GM23338 (cell line): ENCODE measurements at regions not wholly inside any gene's neighbourhood (a gene's known extent, or its start where the extent isn't known, plus 50 kb on each side); places are given as distances from the start of the nearest gene placed in this dataset.

Experiments used
- ATAC-seq: fragments of 200-7000 bp; cut with Tn5 transposase; 3 replicates; pipeline ENCODE4 v1.9.1; 2020
- DNase-seq: peaks from one replicate; pipeline ENCODE4 v3.0.0-alpha.2; 2015; ENCODE audit warnings: low spot score
- H2AFZ ChIP-seq: fragments of 200-600 bp; sonication (generic); 2 replicates; pipeline ENCODE4 v1.8.0; 2016; ENCODE audit warnings: antibody characterized with exemption, mild to moderate bottlenecking, moderate library complexity
- H3F3A ChIP-seq: fragments of 200-600 bp; sonication (generic); replicated peaks from 2 replicates; pipeline ENCODE4 v1.8.0; 2017; ENCODE audit warnings: antibody characterized with exemption, mixed run types, low read depth
- H3K27ac ChIP-seq: fragments of 200-600 bp; sonication (generic); 2 replicates; pipeline ENCODE4 v1.6.1; 2016; ENCODE audit warnings: low read depth
- H3K27me3 ChIP-seq: fragments of 200-600 bp; sonication (generic); 2 replicates; pipeline ENCODE4 v1.8.0; 2016; ENCODE audit warnings: mild to moderate bottlenecking, mixed run types, moderate library complexity; ENCODE audit not compliant: insufficient read depth
- H3K36me3 ChIP-seq: fragments of 200-600 bp; sonication (generic); 2 replicates; pipeline ENCODE4 v1.8.0; 2016; ENCODE audit warnings: mild to moderate bottlenecking; ENCODE audit not compliant: insufficient read depth
- H3K4me1 ChIP-seq: fragments of 200-600 bp; sonication (generic); 2 replicates; pipeline ENCODE4 v1.8.0; 2016; ENCODE audit warnings: mild to moderate bottlenecking, moderate library complexity; ENCODE audit not compliant: insufficient read depth
- H3K4me2 ChIP-seq: fragments of 200-600 bp; sonication (generic); 2 replicates; pipeline ENCODE4 v1.7.1; 2017; ENCODE audit warnings: mixed run types
- H3K4me3 ChIP-seq: fragments of 200-600 bp; sonication (generic); 2 replicates; pipeline ENCODE4 v1.6.1; 2016; ENCODE audit warnings: mixed run types
- H3K79me2 ChIP-seq: fragments of 200-600 bp; sonication (generic); replicated peaks from 2 replicates; pipeline ENCODE4 v1.8.0; 2017; ENCODE audit warnings: mild to moderate bottlenecking; ENCODE audit not compliant: insufficient read depth
- H3K9me2 ChIP-seq: fragments of 200-600 bp; sonication (generic); 2 replicates; pipeline ENCODE4 v1.8.0; 2017; ENCODE audit not compliant: insufficient read depth
- H4K20me1 ChIP-seq: fragments of 200-600 bp; sonication (generic); replicated peaks from 2 replicates; pipeline ENCODE4 v1.8.0; 2017; ENCODE audit warnings: mild to moderate bottlenecking; ENCODE audit not compliant: insufficient read depth
- H3K27ac Mint-ChIP-seq: 2 replicates; pipeline ENCODE4 v1.8.0; 2020; ENCODE audit warnings: inconsistent platforms, mild to moderate bottlenecking, moderate library complexity, mixed read lengths
- H3K27me3 Mint-ChIP-seq: 3 replicates; pipeline ENCODE4 v1.8.0; 2022; ENCODE audit warnings: low read depth, mild to moderate bottlenecking, moderate library complexity, mixed read lengths, inconsistent platforms; ENCODE audit not compliant: insufficient read depth, poor library complexity
- H3K36me3 Mint-ChIP-seq: 3 replicates; pipeline ENCODE4 v1.8.0; 2021; ENCODE audit warnings: low read depth, mild to moderate bottlenecking, inconsistent platforms, moderate library complexity, mixed read lengths
- H3K4me1 Mint-ChIP-seq: 3 replicates; pipeline ENCODE4 v1.8.0; 2020; ENCODE audit warnings: mild to moderate bottlenecking, inconsistent platforms, mixed read lengths
- H3K4me3 Mint-ChIP-seq: 3 replicates; pipeline ENCODE4 v1.8.0; 2021; ENCODE audit warnings: moderate library complexity, mild to moderate bottlenecking, inconsistent platforms, mixed read lengths
- H3K9me3 Mint-ChIP-seq: 3 replicates; pipeline ENCODE4 v1.8.0; 2020; ENCODE audit warnings: moderate library complexity, mild to moderate bottlenecking, inconsistent platforms, mixed read lengths
- ETS1 ChIP-seq: IDR thresholded peaks from 2 replicates; pipeline ENCODE4 v1.6.1; 2016; ENCODE audit warnings: antibody characterized with exemption
- EZH2phosphoT487 ChIP-seq: fragments of 200-600 bp; sonication (generic); IDR thresholded peaks from one replicate; pipeline ENCODE4 v1.8.1; 2018; ENCODE audit warnings: antibody characterized with exemption; ENCODE audit not compliant: unreplicated experiment
- JUNB ChIP-seq: IDR thresholded peaks from one replicate; pipeline ENCODE4 v1.6.1; 2016; ENCODE audit warnings: antibody characterized with exemption; ENCODE audit not compliant: unreplicated experiment
- POLR2AphosphoS5 ChIP-seq: IDR thresholded peaks from 2 replicates; pipeline ENCODE4 v1.6.1; 2016; ENCODE audit warnings: antibody characterized with exemption, low read depth
- ZNF462 ChIP-seq: fragments of 250-450 bp; sonication (Bioruptor Pico); IDR thresholded peaks from 2 replicates; pipeline ENCODE4 v1.5.0; 2020; ENCODE audit warnings: mild to moderate bottlenecking, moderate library complexity

GRCh38 chr1:184267747-184268146 is 119.1 kb upstream of the C1orf21 start:
- DNase-seq (no peak), ATAC-seq (no peak)
- Histone ChIP-seq H3K4me1 (peaks cover 25% of the 10 kb centered on the region), H3K9me2 (no peaks in the 10 kb centered on the region), H3F3A (no peaks in the 10 kb centered on the region), H3K79me2 (no peaks in the 10 kb centered on the region), H3K4me2 (no peak overlapping the region), H3K27ac (no peak overlapping the region), H3K36me3 (no peaks in the 10 kb centered on the region), H4K20me1 (no peaks in the 10 kb centered on the region), H2AFZ (no peak overlapping the region), H3K27me3 (no peaks in the 10 kb centered on the region), H3K4me3 (no peak overlapping the region)
- H3K4me3 Mint-ChIP-seq: no peak overlapping the region
- H3K9me3 Mint-ChIP-seq: no peaks in the 10 kb centered on the region
- H3K27ac Mint-ChIP-seq: no peak overlapping the region
- H3K27me3 Mint-ChIP-seq: no peaks in the 10 kb centered on the region
- TF ChIP-seq ZNF462 (CRISPR knock-in tag): no peak
- no peak for TF ChIP-seq ETS1
- TF ChIP-seq JUNB: no peak
- no peak for TF ChIP-seq EZH2phosphoT487
- no peak for TF ChIP-seq POLR2AphosphoS5
- H3K36me3 Mint-ChIP-seq: no peaks in the 10 kb centered on the region
- H3K4me1 Mint-ChIP-seq: peaks cover 20% of the 10 kb centered on the region

GRCh38 chr1:184270556-184270955 is 116.3 kb upstream of the C1orf21 start:
- no peaks in the 10 kb centered on the region for H3K36me3 Mint-ChIP-seq
- 0 out of 2 replicates have a peak, but pooled peaks cover 2% of the 10 kb centered on the region for H3K9me2 ChIP-seq
- H3K27me3 ChIP-seq: no peaks in the 10 kb centered on the region
- H3K27me3 Mint-ChIP-seq: no peaks in the 10 kb centered on the region
- H3K9me3 Mint-ChIP-seq: no peaks in the 10 kb centered on the region
- peak; percentile 69 for DNase-seq
- no peak overlapping the region for H3K4me3 ChIP-seq
- H3F3A ChIP-seq: no peaks in the 10 kb centered on the region
- H3K79me2 ChIP-seq: no peaks in the 10 kb centered on the region
- no peak overlapping the region for H2AFZ ChIP-seq
- TF ChIP-seq ZNF462 (CRISPR knock-in tag) (peak; percentile 43; the same call in 1 of the 2 replicates), JUNB (no peak)
- ATAC-seq: peak; percentile 91
- H3K4me1 ChIP-seq: peaks cover 31% of the 10 kb centered on the region
- H3K27ac ChIP-seq: no peak overlapping the region
- H3K4me1 Mint-ChIP-seq: peaks cover 24% of the 10 kb centered on the region
- no peak overlapping the region for H3K27ac Mint-ChIP-seq
- H3K4me2 ChIP-seq: no peak overlapping the region
- H3K36me3 ChIP-seq: no peaks in the 10 kb centered on the region
- no peak overlapping the region for H3K4me3 Mint-ChIP-seq
- H4K20me1 ChIP-seq: no peaks in the 10 kb centered on the region
